Pons (tissue), 1 donor: ENCODE measurements at regions not wholly inside any gene's neighbourhood (a gene's known extent, or its start where the extent isn't known, plus 50 kb on each side); places are given as distances from the start of the nearest gene placed in this dataset.
"Not testable (repeated sequence)": the region's sequence is repeated elsewhere in the genome, so short reads cannot be mapped to it uniquely, and the experiment has no call there.

Experiments
- DNase-seq: peaks from one replicate; pipeline ENCODE4 v3.0.0-alpha.2; 2016; ENCODE audit warnings: low spot score

DNA sequence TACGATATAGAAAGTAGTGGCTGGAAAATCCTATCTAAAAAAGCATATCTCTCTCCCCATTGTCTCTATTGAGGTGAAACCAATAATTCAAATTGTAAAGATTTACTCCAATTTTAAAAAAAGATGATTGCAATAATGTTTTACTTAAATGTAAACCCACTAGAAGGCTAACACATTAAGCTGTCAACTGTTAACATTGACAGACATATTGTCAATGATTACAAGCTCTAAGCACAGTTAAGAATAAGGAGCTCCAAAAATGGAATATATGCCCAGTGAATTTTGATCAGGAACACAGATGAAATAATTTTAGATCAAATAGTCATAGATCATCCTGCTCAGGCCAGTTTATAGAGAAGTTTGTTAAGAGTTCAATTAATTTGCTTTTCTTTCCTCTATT is 123.6 kb upstream of the NETO1 start:
- no peak for DNase-seq

GRCh38 chr18:72987570-72987969 is 119.8 kb upstream of the NETO1 start:
- not testable (repeated sequence) for DNase-seq

GRCh38 chr18:72986103-72986502 is 118.3 kb upstream of the NETO1 start:
- DNase-seq = no peak

DNA sequence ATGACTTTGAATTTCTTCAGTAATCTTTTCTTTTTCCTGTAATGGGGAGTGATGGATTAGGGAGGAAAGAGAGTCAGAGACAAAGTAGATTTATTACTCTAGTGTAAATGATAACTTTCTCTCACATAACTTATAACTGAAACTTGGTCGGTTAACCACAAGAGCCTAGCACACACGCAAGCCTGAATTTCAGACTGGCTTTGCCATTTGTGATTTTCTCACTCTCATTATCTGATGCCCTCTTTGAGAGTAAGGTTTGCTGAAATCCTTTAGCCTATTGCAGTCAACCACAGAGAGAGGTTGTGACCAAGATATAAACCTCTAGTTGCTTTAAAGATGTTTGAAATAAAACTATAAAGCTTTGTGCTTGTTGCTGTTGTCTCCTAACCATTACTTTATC is 117.9 kb upstream of the NETO1 start:
- DNase-seq = no peak

DNA sequence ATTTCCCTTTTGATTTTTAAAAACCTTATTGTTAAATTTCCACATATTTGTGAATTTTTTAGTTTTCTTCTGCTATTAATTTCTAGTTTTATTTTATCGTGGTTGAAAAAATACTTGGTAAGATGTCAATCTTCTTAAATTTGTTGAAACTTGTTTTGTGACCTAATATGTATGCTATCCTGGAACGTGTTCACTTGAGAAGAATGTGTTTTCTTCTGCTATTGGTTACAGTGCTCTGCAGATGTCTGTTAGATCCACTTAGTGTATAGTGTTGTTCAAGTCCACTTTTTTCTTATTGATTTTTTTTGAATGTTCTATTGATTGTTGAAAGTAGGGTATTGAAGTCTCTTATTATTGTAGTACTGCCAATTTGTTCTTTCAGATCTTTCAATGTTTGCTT is 116.5 kb upstream of the NETO1 start:
- DNase-seq = no peak

GRCh38 chr18:72973841-72974240 is 106.1 kb upstream of the NETO1 start:
- no peak for DNase-seq

GRCh38 chr18:72965616-72966015 is 97.8 kb upstream of the NETO1 start:
- DNase-seq = no peak

GRCh38 chr18:72958195-72958594 is 90.4 kb upstream of the NETO1 start:
- DNase-seq = not testable (repeated sequence)

DNA sequence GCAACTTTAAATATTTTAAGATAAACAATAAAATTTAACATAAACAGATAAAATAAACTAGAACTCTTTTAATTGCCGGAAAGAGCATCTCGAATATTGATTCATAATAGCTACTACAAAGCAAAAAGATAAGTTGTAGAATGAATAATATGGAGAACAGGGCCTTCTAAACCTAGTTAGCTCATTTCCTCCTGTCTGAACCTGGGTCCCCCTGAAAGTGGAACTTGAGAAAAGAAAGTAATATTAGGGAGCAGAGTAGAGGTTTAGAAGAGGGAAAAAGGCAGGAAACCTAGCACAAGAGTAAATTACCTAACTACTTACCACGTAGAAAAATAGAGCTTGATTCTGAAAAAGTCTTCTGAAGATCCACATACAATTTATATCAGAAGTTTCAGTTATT is 80.7 kb upstream of the NETO1 start:
- no peak for DNase-seq

DNA sequence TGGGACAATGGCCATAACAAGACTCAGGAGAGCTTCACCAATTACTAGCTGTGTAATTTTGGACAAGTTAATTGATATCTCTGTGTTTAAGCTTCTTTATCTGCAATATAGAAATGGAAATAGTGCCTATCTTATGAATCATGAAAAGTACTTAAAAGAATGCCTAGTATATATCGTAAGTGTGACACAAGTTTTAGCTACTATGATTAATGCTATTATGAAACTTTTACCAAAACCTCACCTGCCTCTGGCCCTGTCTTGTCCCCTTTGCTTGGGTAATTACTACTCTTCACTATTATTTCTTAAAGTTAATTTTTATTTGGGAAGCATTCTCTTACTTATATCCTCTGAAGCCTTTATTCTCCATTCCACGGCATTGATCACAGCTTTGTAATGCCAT is 75.0 kb upstream of the NETO1 start:
- no peak for DNase-seq

DNA sequence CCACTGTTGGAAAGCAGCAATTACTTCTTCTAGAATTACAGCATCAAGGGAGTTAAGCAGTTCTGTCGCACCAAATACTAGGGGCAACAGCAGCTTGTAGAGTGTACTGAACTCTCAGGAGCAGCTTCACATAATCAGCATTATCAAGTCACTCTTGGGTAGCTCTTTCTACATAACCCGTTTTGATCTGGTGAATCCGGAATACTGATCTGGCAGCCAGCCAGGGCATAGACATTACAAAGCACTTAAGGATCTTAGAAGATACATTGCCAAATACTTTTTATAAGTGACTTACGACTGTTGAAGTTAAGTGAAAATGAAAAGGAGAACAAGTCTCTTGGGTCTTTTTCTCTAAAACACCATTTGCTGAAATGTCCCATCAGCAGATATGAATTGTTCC is 73.2 kb upstream of the NETO1 start:
- DNase-seq = no peak

DNA sequence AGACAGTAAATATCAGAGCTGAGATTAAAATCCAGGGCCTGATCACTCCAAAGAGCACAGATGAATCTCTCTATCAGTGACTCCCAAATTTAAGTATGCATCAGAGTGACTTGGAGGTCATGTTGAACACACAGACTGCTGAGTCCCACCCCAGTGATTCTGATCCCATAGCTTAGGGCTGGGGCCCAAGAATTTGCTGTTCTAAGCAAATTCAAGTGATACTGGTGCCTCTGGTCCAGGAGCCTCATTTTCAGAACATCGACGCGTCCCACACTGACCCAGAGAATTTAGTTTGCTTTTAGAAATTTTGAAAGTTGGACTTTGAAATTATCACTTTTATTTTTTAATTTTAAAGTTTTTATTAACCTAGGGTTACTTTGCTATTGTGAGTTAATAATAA is 72.7 kb upstream of the NETO1 start:
- DNase-seq = no peak

DNA sequence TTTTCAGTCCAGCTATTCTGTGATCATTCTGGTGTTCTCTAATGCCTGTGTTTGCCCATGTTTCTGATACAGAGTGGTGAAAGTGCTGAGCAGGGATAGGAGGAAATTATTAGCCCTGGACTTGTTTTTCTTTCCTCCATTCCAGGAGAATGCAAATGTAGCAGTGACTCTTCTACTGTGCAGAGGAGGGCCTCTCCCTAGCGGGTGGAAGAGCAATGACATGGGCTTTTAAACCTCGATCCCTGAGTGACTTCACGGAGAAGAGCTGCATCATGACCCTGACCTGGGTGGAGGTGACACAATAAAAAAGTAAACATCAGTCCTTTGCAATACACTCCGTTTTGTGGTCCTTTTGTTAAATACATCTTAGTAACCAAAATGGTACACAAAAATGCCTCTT is 68.0 kb upstream of the NETO1 start:
- no peak for DNase-seq

DNA sequence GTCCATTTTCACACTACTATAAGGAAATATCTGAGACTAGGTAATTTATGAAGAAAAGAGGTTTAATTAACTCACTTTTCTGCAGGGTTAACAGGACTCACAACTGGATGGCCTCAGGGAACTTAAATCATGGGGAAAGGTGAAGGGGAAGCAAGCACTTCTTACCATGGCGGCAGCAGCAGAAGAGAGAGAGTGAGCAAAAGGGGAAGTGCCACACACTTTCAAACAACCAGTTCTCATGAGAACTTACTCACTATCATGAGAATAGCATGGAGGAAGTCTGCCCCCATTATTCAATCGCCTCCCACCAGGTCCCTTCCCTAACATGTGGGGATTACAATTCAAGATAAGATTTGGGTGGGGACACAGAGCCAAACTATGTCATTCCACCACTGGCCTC is 55.1 kb upstream of the NETO1 start:
- DNase-seq = no peak
